H9 (cell line): ENCODE measurements at regions not wholly inside any gene's neighbourhood (a gene's known extent, or its start where the extent isn't known, plus 50 kb on each side); places are given as distances from the start of the nearest gene placed in this dataset.

Experiments
- DNase-seq: peaks from one replicate; pipeline ENCODE4 v3.0.0-alpha.2; 2017
- H2AFZ ChIP-seq: one replicate; pipeline ENCODE4 v1.6.1; 2013; ENCODE audit warnings: mild to moderate bottlenecking, low read length, control low read depth, moderate library complexity
- H2AK5ac ChIP-seq: 2 replicates; pipeline ENCODE4 v1.6.1; 2013; ENCODE audit warnings: low read length, control low read depth, mixed read lengths; ENCODE audit not compliant: insufficient read length
- H2BK120ac ChIP-seq: one replicate; pipeline ENCODE4 v1.6.1; 2013; ENCODE audit warnings: low read depth, mild to moderate bottlenecking, low read length, control low read depth, inconsistent platforms; ENCODE audit not compliant: poor library complexity, severe bottlenecking
- H2BK12ac ChIP-seq: 2 replicates; pipeline ENCODE4 v1.6.1; 2013; ENCODE audit warnings: low read length, control low read depth, mixed read lengths, low read depth; ENCODE audit not compliant: insufficient read length
- H2BK15ac ChIP-seq: 2 replicates; pipeline ENCODE4 v1.6.1; 2013; ENCODE audit warnings: low read depth, low read length, control low read depth
- H2BK20ac ChIP-seq: one replicate; pipeline ENCODE4 v1.6.1; 2013; ENCODE audit warnings: low read depth, mild to moderate bottlenecking, low read length, control low read depth, inconsistent platforms; ENCODE audit not compliant: poor library complexity, severe bottlenecking
- H2BK5ac ChIP-seq: 2 replicates; pipeline ENCODE4 v1.6.1; 2013; ENCODE audit warnings: low read length, control low read depth, mixed read lengths; ENCODE audit not compliant: insufficient read length
- H3K14ac ChIP-seq: 2 replicates; pipeline ENCODE4 v1.6.1; 2013; ENCODE audit warnings: low read length, control low read depth; ENCODE audit not compliant: insufficient read depth
- H3K18ac ChIP-seq: 2 replicates; pipeline ENCODE4 v1.6.1; 2013; ENCODE audit warnings: low read depth, mild to moderate bottlenecking, mixed read lengths, low read length, control low read depth; ENCODE audit not compliant: insufficient read length
- H3K23ac ChIP-seq: 2 replicates; pipeline ENCODE4 v1.6.1; 2013; ENCODE audit warnings: low read length, control low read depth, mixed read lengths, low read depth; ENCODE audit not compliant: insufficient read length
- H3K23me2 ChIP-seq: 2 replicates; pipeline ENCODE4 v1.6.1; 2013; ENCODE audit warnings: low read depth, mild to moderate bottlenecking, mixed read lengths, low read length, control low read depth; ENCODE audit not compliant: insufficient read length, poor library complexity, severe bottlenecking
- H3K27ac ChIP-seq: 2 replicates; pipeline ENCODE4 v1.5.1; 2013; ENCODE audit warnings: low read length, control low read depth, mixed read lengths, low read depth; ENCODE audit not compliant: insufficient read length
- H3K27me3 ChIP-seq: 2 replicates; pipeline ENCODE4 v1.6.1; 2013; ENCODE audit warnings: low read length, control low read depth, inconsistent platforms; ENCODE audit not compliant: insufficient read depth
- H3K4ac ChIP-seq: 2 replicates; pipeline ENCODE4 v1.6.1; 2013; ENCODE audit warnings: low read depth, mild to moderate bottlenecking, control low read depth, inconsistent platforms, low read length, moderate library complexity
- H3K4me1 ChIP-seq: 2 replicates; pipeline ENCODE4 v1.6.1; 2013; ENCODE audit warnings: low read length, control low read depth, inconsistent platforms; ENCODE audit not compliant: insufficient read depth
- H3K4me2 ChIP-seq: 2 replicates; pipeline ENCODE4 v1.6.1; 2013; ENCODE audit warnings: low read length, control low read depth, mixed read lengths; ENCODE audit not compliant: insufficient read length, insufficient read depth
- H3K56ac ChIP-seq: 2 replicates; pipeline ENCODE4 v1.6.1; 2013; ENCODE audit warnings: low read depth, mild to moderate bottlenecking, mixed read lengths, low read length, control low read depth; ENCODE audit not compliant: insufficient read length
- H3K79me1 ChIP-seq: 2 replicates; pipeline ENCODE4 v1.6.1; 2013; ENCODE audit warnings: low read depth, mild to moderate bottlenecking, moderate library complexity, low read length, control low read depth, inconsistent platforms; ENCODE audit not compliant: insufficient read depth, poor library complexity, severe bottlenecking
- H3K79me2 ChIP-seq: 2 replicates; pipeline ENCODE4 v1.6.1; 2013; ENCODE audit warnings: low read length, control low read depth, inconsistent platforms; ENCODE audit not compliant: insufficient read depth
- H3K9ac ChIP-seq: 2 replicates; pipeline ENCODE4 v1.6.1; 2013; ENCODE audit warnings: low read length, control low read depth, mixed read lengths; ENCODE audit not compliant: insufficient read length; ENCODE audit errors: extremely low read depth
- H3K9me3 ChIP-seq: one replicate; pipeline ENCODE4 v1.6.1; 2013; ENCODE audit warnings: low read depth, low read length, inconsistent platforms; ENCODE audit not compliant: control insufficient read depth
- H3T11ph ChIP-seq: one replicate; pipeline ENCODE4 v1.6.1; 2013; ENCODE audit warnings: mild to moderate bottlenecking, low read length, control low read depth, inconsistent platforms
- H4K20me1 ChIP-seq: one replicate; pipeline ENCODE4 v1.6.1; 2013; ENCODE audit not compliant: control insufficient read depth, insufficient read length, insufficient read depth
- H4K5ac ChIP-seq: 2 replicates; pipeline ENCODE4 v1.6.1; 2013; ENCODE audit warnings: low read depth, mild to moderate bottlenecking, mixed read lengths, low read length, control low read depth; ENCODE audit not compliant: insufficient read length
- H4K8ac ChIP-seq: replicated peaks from 2 replicates; pipeline ENCODE4 v1.6.1; 2013; ENCODE audit warnings: low read length, control low read depth, mixed read lengths, low read depth; ENCODE audit not compliant: insufficient read length
- H4K91ac ChIP-seq: 2 replicates; pipeline ENCODE4 v1.6.1; 2013; ENCODE audit warnings: low read depth, mild to moderate bottlenecking, moderate library complexity, mixed read lengths, low read length, control low read depth; ENCODE audit not compliant: insufficient read length
- H3K27ac Mint-ChIP-seq, 3 experiments: 2 replicates in 2 of 3; 3 replicates in 1 of 3; pipeline ENCODE4 v1.8.0; 2020 to 2021; ENCODE audit warnings: mixed read lengths in 3 of 3, mild to moderate bottlenecking in 1 of 3, moderate library complexity in 1 of 3
- H3K27me3 Mint-ChIP-seq: 2 replicates; pipeline ENCODE4 v1.8.0; 2021; ENCODE audit warnings: low read depth, mild to moderate bottlenecking, moderate library complexity, mixed read lengths
- H3K36me3 Mint-ChIP-seq, 3 experiments: 2 replicates in 2 of 3; 3 replicates in 1 of 3; pipeline ENCODE4 v1.8.0; 2020 to 2021; ENCODE audit warnings: low read depth in 3 of 3, mixed read lengths in 3 of 3; ENCODE audit not compliant: insufficient read depth in 1 of 3
- H3K4me1 Mint-ChIP-seq, 2 experiments: 2 replicates each; pipeline ENCODE4 v1.8.0; 2020; ENCODE audit warnings: mixed read lengths in 2 of 2
- H3K4me3 Mint-ChIP-seq, 2 experiments: 2 replicates in 1 of 2; 3 replicates in 1 of 2; pipeline ENCODE4 v1.8.0; 2020 to 2021; ENCODE audit warnings: mild to moderate bottlenecking in 2 of 2, mixed read lengths in 2 of 2, moderate library complexity in 1 of 2
- H3K9me3 Mint-ChIP-seq, 2 experiments: 2 replicates in 1 of 2; 3 replicates in 1 of 2; pipeline ENCODE4 v1.8.0; 2020; ENCODE audit warnings: mild to moderate bottlenecking in 2 of 2, mixed read lengths in 2 of 2, moderate library complexity in 1 of 2
- CTCF ChIP-seq: fragments of 200-600 bp; sonication (generic); conservative IDR thresholded peaks from 3 replicates; pipeline ENCODE4 v1.8.0; 2021; ENCODE audit warnings: antibody characterized with exemption, mild to moderate bottlenecking
- WGBS: extraction: QIAGEN DNeasy Blood & Tissue Kit; methylation state at CpG from one replicate; pipeline ENCODE4 v1.1.7; 2013; ENCODE audit warnings: missing lambda C conversion rate, low lambda C conversion rate, mixed read lengths; ENCODE audit not compliant: insufficient read length; ENCODE audit errors: extremely low coverage; 5-methylcytosine and 5-hydroxymethylcytosine counted together

- Mint-ChIP-seq H3K27ac (no peak overlapping the region), H3K4me3 (no peak overlapping the region), H3K4me1 (no peaks in the 10 kb centered on the region), H3K9me3 (peaks cover 0 to 2% of the 10 kb centered on the region in 2 experiments; a peak in 1 of 5 replicates), H3K27me3 (no peaks in the 10 kb centered on the region; the same call in 1 of the 2 replicates), H3K36me3 (no peaks in the 10 kb centered on the region)
- no peaks in the 10 kb centered on the region for H3K79me2 ChIP-seq
- H3K18ac ChIP-seq: no peak overlapping the region
- H2AK5ac ChIP-seq: no peak overlapping the region
- no peak overlapping the region for H2BK20ac ChIP-seq
- no peak overlapping the region for H3K14ac ChIP-seq
- H3K23me2 ChIP-seq: no peaks in the 10 kb centered on the region
- H2BK5ac ChIP-seq: no peak overlapping the region
- no peak overlapping the region for H3K27ac ChIP-seq
- H3K56ac ChIP-seq: no peak overlapping the region
- no CpG with 5 or more reads among the region's 5 CpGs for WGBS
- no peak overlapping the region for H2BK12ac ChIP-seq
- no peak for DNase-seq
- no peak overlapping the region for H4K5ac ChIP-seq
- no peaks in the 10 kb centered on the region for H3K27me3 ChIP-seq
- H4K8ac ChIP-seq: no peak overlapping the region
- H4K20me1 ChIP-seq: no peaks in the 10 kb centered on the region
- H2BK15ac ChIP-seq: no peak overlapping the region
- no peaks in the 10 kb centered on the region for H3K79me1 ChIP-seq
- no peak overlapping the region for H2BK120ac ChIP-seq
- no peak overlapping the region for H2AFZ ChIP-seq
- no peak overlapping the region for H3K23ac ChIP-seq
- no peaks in the 10 kb centered on the region for H3K9me3 ChIP-seq
- no peak overlapping the region for H3K9ac ChIP-seq
- H3K4ac ChIP-seq: no peak overlapping the region
- no peak for TF ChIP-seq CTCF
- H3K4me2 ChIP-seq: no peak overlapping the region
- H4K91ac ChIP-seq: no peak overlapping the region
- no peak overlapping the region for H3T11ph ChIP-seq
- H3K4me1 ChIP-seq: no peaks in the 10 kb centered on the region
These were observed 244.3 kb upstream of the MCTP2 start for GRCh38 chr15:93987068-93987467.
